Neutrophil (primary cell): ENCODE measurements at regions not wholly inside any gene's neighbourhood (a gene's known extent, or its start where the extent isn't known, plus 50 kb on each side); places are given as distances from the start of the nearest gene placed in this dataset.

Experiments
- H3K27ac ChIP-seq: fragments of 200-600 bp; sonication (generic); 2 replicates; pipeline ENCODE4 v1.5.1; 2016; ENCODE audit warnings: mild to moderate bottlenecking, moderate library complexity
- H3K27me3 ChIP-seq: fragments of 200-600 bp; sonication (generic); 2 replicates; pipeline ENCODE4 v1.6.0; 2016; ENCODE audit warnings: mild to moderate bottlenecking
- H3K36me3 ChIP-seq: fragments of 200-600 bp; sonication (generic); 2 replicates; pipeline ENCODE4 v1.5.1; 2017
- H3K4me1 ChIP-seq, 2 experiments: fragments of 200-600 bp in 1 of 2; sonication (generic) in 1 of 2; 1 replicate in 1 of 2; 2 replicates in 1 of 2; pipeline versions ENCODE4 v1.5.1 to v1.6.1; 2013 to 2016; ENCODE audit warnings: low read depth in 1 of 2, low read length in 1 of 2, mild to moderate bottlenecking in 1 of 2, moderate library complexity in 1 of 2; ENCODE audit not compliant: control insufficient read depth in 1 of 2, insufficient read depth in 1 of 2
- H3K4me3 ChIP-seq, 2 experiments: fragments of 200-600 bp in 1 of 2; sonication (generic) in 1 of 2; 1 replicate in 1 of 2; 2 replicates in 1 of 2; pipeline ENCODE4 v1.5.1; 2013 to 2016; ENCODE audit warnings: low read depth in 1 of 2, low read length in 1 of 2, mild to moderate bottlenecking in 1 of 2, moderate library complexity in 1 of 2
- H3K9me3 ChIP-seq: fragments of 200-600 bp; sonication (generic); 2 replicates; pipeline ENCODE4 v1.5.1; 2016
- TF ChIP-seq, protein P1 (sequence below): fragments of 200-600 bp; sonication (generic); IDR thresholded peaks from 2 replicates; pipeline ENCODE4 v1.5.1; 2016; ENCODE audit warnings: antibody characterized with exemption

DNA sequence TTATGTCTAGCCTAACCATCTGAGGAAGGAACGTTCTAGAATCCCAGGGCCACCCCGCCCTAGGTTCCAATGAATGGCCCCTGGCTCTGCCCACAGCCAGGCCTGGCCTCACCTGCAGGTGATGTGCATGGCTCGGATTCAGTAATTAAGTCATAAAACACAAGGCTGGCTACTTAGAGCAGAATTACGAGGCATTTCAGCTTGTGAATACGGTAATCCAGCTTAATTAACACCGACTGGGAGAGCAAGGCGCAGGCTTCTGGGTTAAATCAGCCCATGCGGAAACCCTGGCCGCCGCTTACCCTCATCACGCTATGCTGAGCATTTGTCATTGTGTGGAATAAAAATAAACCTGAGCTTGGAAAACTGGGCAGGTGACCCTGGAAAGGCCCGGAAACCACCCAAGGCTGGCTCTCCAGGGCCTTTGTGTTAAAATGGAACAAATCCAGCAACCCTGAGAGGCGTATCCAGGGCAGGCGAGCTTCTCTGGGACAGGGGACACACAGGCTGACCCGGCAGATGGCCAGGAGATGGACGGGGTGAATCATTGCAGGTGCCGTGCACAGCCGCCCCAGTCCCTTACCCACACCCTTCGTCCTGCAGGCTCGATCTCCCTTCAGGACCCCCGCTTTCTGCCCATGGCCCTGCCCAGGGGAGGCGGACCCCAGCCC is 220.2 kb downstream of the CTTN start:
- Histone ChIP-seq H3K36me3 (no peaks in the 10 kb centered on the region), H3K4me1 (no peaks in the 10 kb centered on the region), H3K27ac (no peak overlapping the region), H3K4me3 (no peak overlapping the region), H3K9me3 (no peaks in the 10 kb centered on the region), H3K27me3 (no peaks in the 10 kb centered on the region)
- TF ChIP-seq, protein P1, sequence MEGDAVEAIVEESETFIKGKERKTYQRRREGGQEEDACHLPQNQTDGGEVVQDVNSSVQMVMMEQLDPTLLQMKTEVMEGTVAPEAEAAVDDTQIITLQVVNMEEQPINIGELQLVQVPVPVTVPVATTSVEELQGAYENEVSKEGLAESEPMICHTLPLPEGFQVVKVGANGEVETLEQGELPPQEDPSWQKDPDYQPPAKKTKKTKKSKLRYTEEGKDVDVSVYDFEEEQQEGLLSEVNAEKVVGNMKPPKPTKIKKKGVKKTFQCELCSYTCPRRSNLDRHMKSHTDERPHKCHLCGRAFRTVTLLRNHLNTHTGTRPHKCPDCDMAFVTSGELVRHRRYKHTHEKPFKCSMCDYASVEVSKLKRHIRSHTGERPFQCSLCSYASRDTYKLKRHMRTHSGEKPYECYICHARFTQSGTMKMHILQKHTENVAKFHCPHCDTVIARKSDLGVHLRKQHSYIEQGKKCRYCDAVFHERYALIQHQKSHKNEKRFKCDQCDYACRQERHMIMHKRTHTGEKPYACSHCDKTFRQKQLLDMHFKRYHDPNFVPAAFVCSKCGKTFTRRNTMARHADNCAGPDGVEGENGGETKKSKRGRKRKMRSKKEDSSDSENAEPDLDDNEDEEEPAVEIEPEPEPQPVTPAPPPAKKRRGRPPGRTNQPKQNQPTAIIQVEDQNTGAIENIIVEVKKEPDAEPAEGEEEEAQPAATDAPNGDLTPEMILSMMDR: no peak

DNA sequence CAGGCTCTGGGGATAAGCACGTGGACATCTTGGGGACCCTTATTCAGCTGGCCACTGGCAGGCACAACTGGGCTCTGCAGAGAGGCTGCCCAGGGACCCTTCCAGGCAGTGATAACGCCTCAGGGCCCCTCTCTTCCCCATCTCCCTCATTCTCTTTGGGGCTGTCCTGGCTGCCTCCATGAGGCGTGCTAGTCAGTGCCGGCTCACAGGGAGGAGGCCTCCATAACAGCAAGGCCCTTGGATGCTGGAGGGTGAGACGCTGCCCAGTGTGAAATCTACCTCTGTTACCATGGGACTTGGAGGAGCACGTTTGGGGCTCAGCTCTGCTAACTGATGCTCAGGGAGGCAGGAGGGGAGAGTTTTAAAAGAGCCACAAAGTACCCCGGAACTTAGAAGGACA is 221.3 kb downstream of the CTTN start:
- Histone ChIP-seq H3K4me1 (no peaks in the 10 kb centered on the region), H3K27ac (no peak overlapping the region), H3K4me3 (no peak overlapping the region), H3K9me3 (no peaks in the 10 kb centered on the region), H3K27me3 (no peaks in the 10 kb centered on the region), H3K36me3 (no peaks in the 10 kb centered on the region)
- TF ChIP-seq, protein P1: no peak

DNA sequence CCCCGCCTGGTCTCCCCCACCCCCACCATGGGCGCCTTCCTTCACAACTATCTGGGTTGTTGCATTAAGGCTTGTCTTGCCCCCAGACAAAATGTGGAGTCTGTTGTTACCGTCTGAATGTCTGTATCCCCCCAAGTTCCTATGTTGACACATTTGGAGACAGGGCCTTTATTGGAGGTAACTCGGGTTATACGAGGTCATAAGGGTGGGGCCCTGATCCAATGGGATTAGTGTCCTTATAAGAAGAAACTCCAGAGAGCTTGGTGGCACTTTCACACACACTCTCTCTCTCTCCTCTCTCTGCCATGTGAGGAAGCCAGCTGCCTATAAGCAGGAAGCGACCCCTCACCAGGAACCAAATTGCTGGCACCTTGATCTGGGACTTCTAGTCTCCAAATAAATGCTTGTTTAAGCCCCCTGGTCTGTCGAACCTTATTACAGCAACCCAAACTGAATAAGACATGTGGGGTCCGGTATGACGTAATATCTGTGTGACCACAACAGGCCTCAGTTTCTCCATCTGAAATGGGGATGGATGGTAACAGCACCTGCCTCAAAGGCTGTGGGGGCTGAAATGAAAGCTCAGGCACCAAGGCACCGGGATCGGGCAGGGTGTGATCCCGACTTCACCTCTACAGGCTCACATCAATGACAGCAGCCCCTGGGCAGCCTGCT is 222.3 kb downstream of the CTTN start:
- no peak overlapping the region for H3K4me3 ChIP-seq
- H3K9me3 ChIP-seq: no peaks in the 10 kb centered on the region
- TF ChIP-seq, protein P1: no peak
- no peaks in the 10 kb centered on the region for H3K36me3 ChIP-seq
- no peaks in the 10 kb centered on the region for H3K27me3 ChIP-seq
- H3K4me1 ChIP-seq: no peaks in the 10 kb centered on the region
- H3K27ac ChIP-seq: no peak overlapping the region

DNA sequence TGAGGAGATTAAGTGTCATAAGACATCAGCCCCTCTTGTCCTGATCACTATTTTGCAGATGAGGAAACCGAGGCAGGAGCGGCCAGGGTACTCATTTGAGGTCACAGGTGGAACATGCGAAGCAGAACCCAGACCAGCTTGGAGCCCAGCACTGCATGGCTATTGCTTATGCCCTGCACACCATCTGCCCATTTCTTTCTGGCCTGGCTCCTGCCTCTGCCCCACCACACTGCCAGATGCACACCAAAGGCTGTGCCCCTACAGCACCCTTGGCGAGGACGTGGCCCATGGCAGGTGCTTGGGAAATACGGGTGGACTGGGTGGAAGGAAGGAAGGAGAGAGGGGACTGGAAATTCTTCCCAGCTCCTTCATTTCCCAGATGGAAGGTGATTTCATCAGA is 222.9 kb downstream of the CTTN start:
- no peaks in the 10 kb centered on the region for H3K4me1 ChIP-seq
- TF ChIP-seq, protein P1: no peak
- no peaks in the 10 kb centered on the region for H3K27me3 ChIP-seq
- H3K9me3 ChIP-seq: no peaks in the 10 kb centered on the region
- H3K36me3 ChIP-seq: no peaks in the 10 kb centered on the region
- H3K27ac ChIP-seq: no peak overlapping the region
- no peak overlapping the region for H3K4me3 ChIP-seq

DNA sequence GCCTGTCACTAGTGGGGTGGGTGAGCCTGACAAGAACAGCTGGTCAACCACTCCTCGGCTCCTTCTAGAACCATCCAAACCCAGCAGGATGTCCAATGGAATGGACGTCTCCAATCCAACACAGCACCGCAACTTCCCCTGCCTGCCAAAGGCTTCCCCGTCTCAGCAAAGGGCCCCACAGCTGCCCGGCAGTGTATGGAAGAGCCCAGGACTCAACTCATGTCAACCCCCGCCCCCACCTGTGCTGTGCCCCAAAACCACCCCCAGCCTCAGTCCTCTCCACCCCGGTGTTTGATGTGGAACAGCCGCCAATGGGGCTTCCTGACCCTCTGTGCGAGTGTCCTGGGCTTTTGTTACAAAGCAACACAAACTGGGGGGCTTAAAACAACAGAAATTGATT is 223.8 kb downstream of the CTTN start:
- no peaks in the 10 kb centered on the region for H3K9me3 ChIP-seq
- no peak overlapping the region for H3K27ac ChIP-seq
- no peaks in the 10 kb centered on the region for H3K4me1 ChIP-seq
- TF ChIP-seq, protein P1: no peak
- no peaks in the 10 kb centered on the region for H3K36me3 ChIP-seq
- peaks cover under 1% of the 10 kb centered on the region for H3K27me3 ChIP-seq
- H3K4me3 ChIP-seq: no peak overlapping the region
